Activated T-cell treated with anti-CD3 and anti-CD28 coated beads for 24 hours (primary cell): ENCODE measurements at regions not wholly inside any gene's neighbourhood (a gene's known extent, or its start where the extent isn't known, plus 50 kb on each side); places are given as distances from the start of the nearest gene placed in this dataset.
"Not testable (repeated sequence)": the region's sequence is repeated elsewhere in the genome, so short reads cannot be mapped to it uniquely, and the experiment has no call there.

Source experiments
- DNase-seq: peaks from one replicate; pipeline ENCODE4 v3.0.0-alpha.2; 2020; ENCODE audit warnings: low read depth

DNA sequence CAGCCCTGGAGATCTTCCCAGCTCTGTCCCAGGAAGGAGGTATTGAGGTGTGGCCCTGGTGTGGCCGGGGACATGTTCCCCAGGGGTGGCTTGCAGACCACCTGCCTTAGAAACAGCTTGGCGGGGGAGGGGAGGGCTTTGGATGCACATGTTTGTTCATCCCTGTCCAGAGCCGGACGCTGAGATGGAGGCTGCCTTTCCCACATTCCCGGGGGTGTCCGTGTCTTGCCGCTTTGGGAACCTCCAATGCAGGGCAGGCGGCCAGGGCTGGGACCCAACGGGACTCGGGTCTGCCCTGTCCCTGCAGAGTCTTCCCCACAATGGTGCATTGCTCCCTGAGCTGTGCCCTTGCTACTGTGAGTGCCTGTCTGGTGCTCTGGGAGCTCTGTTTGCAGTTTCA lies 319.5 kb upstream of the SFSWAP start:
- DNase-seq: no peak

- not testable (repeated sequence) for DNase-seq
Observed at GRCh38 chr12:131394752-131395151, 316.1 kb upstream of the SFSWAP start.

GRCh38 chr12:131395209-131395684 lies 315.6 kb upstream of the SFSWAP start:
- not testable (repeated sequence) for DNase-seq

DNA sequence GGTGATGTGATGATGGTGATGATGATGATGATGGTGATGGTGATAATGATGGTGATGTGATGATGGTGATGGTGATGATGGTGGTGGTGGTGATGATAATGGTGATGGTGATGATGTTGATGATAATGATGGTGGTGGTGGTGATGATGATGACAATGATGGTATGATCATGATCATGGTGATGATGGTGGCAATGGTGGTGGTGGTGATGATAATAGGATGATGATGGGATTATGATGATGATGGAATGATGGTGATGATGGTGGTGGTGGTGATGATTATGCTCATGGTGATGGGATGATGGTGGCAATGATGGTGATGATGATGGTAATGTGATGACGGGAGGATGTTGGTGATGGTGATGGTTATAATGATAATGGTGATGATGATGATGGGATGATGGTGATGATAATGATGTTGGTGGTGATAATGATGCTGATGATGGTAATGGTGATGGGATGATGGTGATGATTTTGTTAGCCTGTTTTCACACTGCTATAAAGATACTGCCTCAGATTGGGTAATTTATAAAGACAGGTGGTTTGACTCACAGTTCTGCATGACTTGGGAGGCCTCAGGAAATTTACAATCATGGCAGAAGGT lies 314.8 kb upstream of the SFSWAP start:
- no peak for DNase-seq

GRCh38 chr12:131397493-131398181 lies 313.3 kb upstream of the SFSWAP start:
- no peak for DNase-seq

GRCh38 chr12:131399000-131399399 lies 311.9 kb upstream of the SFSWAP start:
- DNase-seq: no peak

DNA sequence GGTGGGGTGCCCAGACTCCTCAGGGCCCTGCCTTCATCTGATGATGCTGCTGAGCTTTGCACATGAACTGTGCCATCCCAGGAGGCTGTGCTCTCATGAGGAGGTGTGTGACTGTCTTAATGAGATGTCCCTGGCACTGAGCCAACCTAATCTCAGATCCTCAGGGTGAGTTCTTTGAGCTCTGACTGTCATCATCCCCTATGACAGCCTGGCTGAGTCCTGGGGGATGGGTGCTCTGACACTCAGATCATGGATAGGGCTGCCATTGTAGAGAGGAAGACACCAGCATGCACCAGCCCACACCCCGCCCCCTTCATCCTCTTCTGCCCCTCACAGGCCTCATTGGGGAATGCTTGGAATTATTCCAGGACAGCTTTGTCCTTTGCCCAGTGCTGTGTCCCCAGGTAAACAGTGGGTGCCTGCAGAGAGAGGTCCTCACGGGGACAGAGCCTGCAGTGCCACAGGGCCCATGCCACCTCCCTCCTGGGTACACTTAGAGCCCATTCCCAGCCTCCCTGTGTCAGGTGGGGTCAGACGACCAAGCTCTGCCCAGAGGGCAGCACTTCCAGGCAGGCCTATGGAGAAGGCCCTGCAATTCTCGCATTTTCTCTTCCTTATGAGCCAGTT lies 310.1 kb upstream of the SFSWAP start:
- not testable (repeated sequence) for DNase-seq

DNA sequence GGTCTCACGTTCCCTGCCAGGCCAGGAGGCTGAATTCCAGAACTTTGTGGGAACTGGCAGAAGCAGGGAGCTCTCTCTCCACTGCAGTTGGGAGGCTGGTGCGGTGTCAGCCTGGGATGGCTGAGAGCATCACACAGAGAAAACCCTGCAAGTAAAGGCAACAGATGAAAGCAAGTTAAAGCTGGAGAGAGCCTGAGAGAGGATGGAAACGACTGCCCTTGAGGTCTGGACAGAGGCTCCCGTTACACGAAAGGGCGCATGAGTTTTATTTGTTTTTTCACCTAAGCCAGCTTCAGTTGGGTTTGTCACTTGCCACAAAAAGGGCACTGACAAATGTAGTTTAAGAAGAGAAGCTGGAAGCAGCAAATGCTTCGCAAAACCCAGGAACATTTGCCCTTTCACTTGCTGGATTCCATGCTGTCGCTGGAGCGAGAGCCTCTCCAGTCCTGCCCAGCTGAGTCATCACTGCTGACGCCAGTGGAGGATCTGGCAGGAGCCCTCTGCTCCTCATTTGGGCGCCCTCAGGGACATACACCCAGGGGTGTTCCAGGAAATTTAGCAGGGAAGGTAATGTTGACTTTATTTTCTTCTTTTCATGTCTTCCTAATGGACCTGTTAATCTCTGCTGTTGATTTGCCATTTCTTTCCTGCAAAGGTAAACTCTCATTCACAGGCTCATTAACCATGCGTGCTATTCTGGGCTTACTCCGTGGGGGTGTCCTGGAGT lies 308.8 kb upstream of the SFSWAP start:
- not testable (repeated sequence) for DNase-seq

- no peak for DNase-seq
Observed at GRCh38 chr12:131402781-131403396, 308.0 kb upstream of the SFSWAP start.

DNA sequence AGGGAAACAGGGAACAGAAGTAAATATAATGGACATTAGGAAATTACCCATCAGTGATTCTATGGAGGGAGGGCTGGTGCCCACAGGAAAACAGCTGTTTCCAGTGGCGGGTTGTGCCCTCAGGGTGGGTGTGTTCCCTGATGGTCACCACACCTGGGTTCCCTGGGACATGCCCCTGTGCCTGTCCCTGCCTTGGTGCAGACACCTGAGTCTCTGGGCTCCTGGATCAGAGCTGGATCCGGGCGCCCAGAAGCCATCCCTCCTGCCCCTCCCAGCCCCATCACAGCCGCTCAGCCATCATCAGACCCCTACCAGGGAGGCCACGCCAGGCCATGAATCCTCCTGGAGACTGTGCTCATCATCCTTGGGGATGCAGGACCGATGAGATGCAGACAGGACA lies 307.2 kb upstream of the SFSWAP start:
- no peak for DNase-seq

GRCh38 chr12:131404705-131405104 lies 306.2 kb upstream of the SFSWAP start:
- no peak for DNase-seq

DNA sequence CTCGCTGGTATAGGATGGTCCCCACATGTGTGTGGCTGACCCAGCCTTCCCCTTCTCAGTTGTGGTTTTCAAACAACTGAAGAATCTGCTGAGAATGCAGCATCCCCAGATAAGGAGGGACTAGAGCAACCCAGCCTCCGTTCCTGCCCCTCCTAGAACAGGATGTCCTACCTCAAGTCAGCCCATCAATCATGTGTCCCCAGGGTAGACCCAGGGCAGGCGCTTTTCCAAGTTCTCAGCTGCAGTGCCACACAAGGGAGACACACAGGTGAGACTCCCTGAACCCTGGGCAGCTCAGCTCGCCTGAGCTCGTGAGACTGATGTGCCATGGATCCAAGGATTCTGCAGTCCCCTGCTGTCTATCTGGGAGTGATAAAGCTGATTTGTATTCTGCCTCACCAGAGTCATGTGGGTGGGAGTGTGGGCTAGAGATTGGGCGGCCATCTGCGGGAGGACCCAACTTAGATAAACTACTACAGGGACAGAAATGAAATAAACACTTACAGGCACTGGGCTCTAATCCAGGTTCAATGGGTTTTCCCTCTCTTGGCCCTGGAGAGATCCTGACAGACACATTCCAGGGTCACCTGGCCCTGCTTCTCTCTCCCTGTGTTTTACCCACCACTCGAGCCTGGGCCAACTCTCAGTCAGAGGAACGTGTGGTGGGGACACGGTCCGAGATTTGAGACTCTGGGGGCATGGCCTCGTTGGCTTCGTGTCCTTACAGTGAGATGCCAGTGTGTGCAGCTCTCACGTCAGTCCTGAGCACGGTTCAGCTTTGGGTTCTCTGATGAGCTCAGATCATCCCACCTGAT lies 303.5 kb upstream of the SFSWAP start:
- no peak for DNase-seq

DNA sequence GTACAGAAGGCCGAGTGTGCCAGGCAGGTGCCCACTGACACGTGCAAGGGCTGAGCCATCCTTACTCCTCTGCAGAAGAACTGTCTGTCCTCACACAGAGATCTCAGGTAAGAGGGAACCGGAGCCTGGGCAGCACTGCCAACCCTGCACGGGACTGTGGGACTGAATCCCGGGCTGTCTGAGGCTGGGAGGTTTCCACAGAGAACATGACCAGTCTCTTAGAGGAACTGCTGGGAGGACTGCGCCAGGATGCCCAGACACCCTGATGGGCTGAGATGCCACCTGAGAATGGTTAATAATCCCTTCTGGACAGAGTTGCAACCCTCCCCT lies 302.9 kb upstream of the SFSWAP start:
- no peak for DNase-seq

GRCh38 chr12:131408484-131408883 lies 302.4 kb upstream of the SFSWAP start:
- DNase-seq: no peak

DNA sequence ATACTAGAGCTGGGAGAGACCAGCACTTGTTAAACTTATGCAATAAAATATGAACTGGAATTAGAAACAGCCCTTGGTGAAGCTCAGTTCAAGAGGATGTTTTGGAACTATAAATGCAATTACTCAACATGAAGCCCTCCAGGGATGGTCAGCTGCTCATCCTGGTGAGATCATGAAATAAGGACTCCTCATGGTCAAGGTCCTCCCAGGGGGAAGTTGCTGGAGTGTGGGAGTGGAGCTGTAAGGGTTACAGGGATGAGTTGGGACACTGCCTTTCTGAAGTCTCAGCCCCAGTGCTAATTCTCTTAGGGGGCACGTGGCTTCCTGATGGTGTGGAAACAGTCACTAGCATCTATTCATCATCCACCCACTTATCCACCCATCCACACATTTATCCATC lies 301.7 kb upstream of the SFSWAP start:
- no peak for DNase-seq

DNA sequence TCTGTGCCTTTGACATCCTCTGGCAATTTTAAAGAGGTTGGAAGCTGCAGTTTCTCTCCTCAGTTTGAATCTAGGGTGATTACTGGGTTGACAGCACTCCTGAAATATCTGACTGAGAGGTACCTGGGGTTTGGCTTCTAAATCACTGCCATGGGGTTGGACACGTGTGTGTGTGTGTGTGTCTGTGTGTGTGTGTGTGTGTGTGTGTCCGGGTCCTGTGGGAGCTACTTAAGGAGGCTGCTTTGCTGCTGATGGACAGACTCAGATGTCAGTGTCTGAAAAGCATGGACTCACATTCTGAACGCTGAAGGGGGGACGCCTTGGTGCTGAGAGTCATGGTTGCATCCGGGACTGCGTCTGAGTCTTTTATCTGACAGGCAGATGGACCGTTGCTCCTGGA lies 299.1 kb upstream of the SFSWAP start:
- not testable (repeated sequence) for DNase-seq

DNA sequence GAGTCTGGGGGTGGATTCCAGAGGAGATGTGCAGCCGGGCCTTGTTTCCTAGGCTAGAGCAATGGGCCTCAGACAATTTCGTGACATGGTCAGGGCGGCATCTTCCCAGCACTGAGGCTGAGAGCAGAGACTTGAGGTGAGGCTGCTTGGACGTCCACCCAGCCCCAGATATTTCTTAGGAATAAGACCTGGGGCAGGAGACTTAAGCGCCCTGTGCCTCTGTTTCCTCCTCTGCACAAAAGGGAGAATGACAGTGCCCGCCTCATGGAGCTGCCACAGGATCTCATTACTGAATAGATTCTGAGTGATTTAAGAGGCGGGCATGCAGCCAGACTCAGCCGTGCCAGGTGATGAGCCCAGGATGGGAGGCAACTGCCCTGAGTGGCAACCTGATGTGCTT lies 297.9 kb upstream of the SFSWAP start:
- DNase-seq: no peak

GRCh38 chr12:131413471-131413870 lies 297.4 kb upstream of the SFSWAP start:
- no peak for DNase-seq

DNA sequence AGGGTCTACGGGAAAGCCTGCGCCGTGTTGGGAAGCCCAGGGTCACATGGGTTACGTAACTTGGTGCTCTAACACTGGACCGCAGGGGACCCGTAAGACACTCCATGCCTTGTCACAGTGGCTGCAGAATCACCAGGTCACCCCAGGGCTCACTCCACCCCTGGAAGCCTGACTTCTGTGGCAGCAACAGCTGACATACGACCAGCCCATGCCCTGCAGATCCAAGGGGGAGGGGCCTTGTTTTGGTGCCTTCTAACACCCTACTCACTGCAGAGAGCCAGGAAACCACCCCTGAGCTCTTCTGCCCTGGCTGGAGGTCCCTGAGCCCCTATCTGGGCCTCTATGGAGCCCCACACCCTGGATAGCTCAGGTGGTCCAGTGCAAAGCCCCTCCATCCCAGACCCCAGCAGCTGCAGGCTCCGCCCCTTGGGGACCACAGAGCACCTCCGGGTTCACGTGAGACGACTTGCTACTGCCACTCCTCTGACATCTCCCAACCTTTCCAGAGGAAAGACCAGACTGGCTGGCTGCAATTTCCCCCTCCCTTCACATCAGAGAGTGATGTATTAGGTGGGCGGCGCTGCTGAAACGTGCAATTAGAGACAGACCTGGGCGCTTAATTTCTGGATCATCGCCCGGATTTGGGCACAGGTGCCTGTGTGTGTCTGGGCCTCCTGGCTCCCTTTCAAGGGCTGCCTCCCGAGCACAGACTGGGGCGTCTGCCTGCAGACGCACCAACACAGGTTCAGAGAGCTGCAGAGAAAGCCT lies 296.6 kb upstream of the SFSWAP start:
- not testable (repeated sequence) for DNase-seq

DNA sequence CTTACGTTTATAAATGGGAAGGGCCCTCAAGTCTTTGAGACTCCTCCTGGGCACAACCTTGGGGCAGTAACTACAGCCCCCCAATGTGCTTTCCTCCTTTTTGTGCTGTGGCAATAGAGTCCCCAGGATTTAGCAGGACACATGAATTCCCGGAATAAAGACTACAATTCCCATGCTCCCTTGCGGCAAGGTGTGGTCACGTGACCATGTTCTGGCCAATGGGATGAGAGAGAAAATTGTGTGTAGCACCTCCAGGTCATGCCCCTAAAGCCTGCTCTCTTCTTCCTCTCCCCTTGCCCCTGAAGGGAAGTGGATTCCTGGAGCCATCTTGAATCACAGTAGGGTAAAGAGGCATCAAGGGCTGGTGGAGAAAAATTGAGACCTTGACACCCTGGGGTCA lies 295.1 kb upstream of the SFSWAP start:
- DNase-seq: no peak

DNA sequence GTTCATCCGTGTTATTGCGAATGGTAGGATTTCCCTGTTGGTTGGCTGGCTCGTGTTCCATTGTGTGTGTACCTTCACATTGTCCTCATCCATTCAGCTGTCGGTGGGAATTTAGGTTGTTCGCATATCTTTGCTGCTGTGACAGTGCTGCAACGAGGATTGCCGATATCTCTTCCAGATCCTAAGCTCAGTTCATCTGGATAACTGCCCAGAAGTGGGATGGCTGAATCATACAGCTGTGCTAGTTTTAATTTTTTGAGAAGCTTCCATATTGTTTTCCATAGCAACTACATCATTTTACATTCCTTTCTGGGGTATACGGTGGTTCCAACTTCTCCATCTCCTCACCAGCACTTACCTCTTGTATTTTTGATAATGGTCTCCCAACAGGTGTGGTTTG lies 292.8 kb upstream of the SFSWAP start:
- DNase-seq: no peak
